CD4-positive, alpha-beta T cell (primary cell): ENCODE measurements at regions not wholly inside any gene's neighbourhood (a gene's known extent, or its start where the extent isn't known, plus 50 kb on each side); places are given as distances from the start of the nearest gene placed in this dataset.

Experiments
- ATAC-seq: fragments of 200-7000 bp; cut with Tn5 transposase; one replicate; pipeline ENCODE4 v1.10.0; 2022; ENCODE audit warnings: mild to moderate bottlenecking; ENCODE audit not compliant: poor library complexity
- CTCF ChIA-PET: fragments of 350-600 bp; sonication (Branson Sonifier 250); formaldehyde crosslinking; loops from one replicate; lab custom pipeline; 2021; ENCODE audit warnings: antibody characterized with exemption, inconsistent platforms; lab: Charles Lee
- POLR2A ChIA-PET: fragments of 350-600 bp; sonication (Branson Sonifier 250); formaldehyde crosslinking; loops from one replicate; lab custom pipeline; 2021; ENCODE audit warnings: antibody characterized with exemption, inconsistent platforms; lab: Charles Lee
- DNase-seq, 14 experiments: peaks; one replicate each; pipeline ENCODE4 v3.0.0-alpha.2; 2013 to 2020; ENCODE audit warnings: mixed read lengths in 2 of 14
- H3K27ac ChIP-seq, 2 donors: one replicate each; pipeline versions ENCODE4 v1.5.1 to v1.7.0; 2013; ENCODE audit warnings: low read length in 2 of 2, low read depth in 1 of 2, mild to moderate bottlenecking in 1 of 2
- H3K27me3 ChIP-seq, 2 experiments: 1 replicate in 1 of 2; 2 replicates in 1 of 2; pipeline versions ENCODE4 v1.6.1 to v1.7.0; 2013; ENCODE audit warnings: low read length in 2 of 2, control low read depth in 1 of 2, mild to moderate bottlenecking in 1 of 2, moderate library complexity in 1 of 2; ENCODE audit not compliant: insufficient read depth in 2 of 2, control insufficient read depth in 1 of 2
- H3K36me3 ChIP-seq: one replicate; pipeline ENCODE4 v1.6.1; 2013; ENCODE audit warnings: low read length, control low read depth; ENCODE audit not compliant: insufficient read depth
- H3K4me1 ChIP-seq: one replicate; pipeline ENCODE4 v1.6.1; 2013; ENCODE audit warnings: low read length, control low read depth; ENCODE audit not compliant: insufficient read depth
- H3K4me3 ChIP-seq: one replicate; pipeline ENCODE4 v1.5.1; 2013; ENCODE audit warnings: mild to moderate bottlenecking, low read length, moderate library complexity
- H3K9me3 ChIP-seq, 2 experiments: 1 replicate in 1 of 2; 2 replicates in 1 of 2; pipeline versions ENCODE4 v1.6.1 to v1.7.0; 2013; ENCODE audit warnings: low read length in 2 of 2, mild to moderate bottlenecking in 2 of 2, control low read depth in 1 of 2, moderate library complexity in 1 of 2; ENCODE audit not compliant: control insufficient read depth in 1 of 2, insufficient read depth in 1 of 2
- H3K27ac Mint-ChIP-seq: one replicate; pipeline ENCODE4 v1.8.0; 2020; ENCODE audit warnings: mixed read lengths
- H3K27me3 Mint-ChIP-seq: one replicate; pipeline ENCODE4 v1.8.0; 2021; ENCODE audit warnings: mixed read lengths
- H3K36me3 Mint-ChIP-seq: one replicate; pipeline ENCODE4 v1.8.0; 2021; ENCODE audit warnings: low read depth, mixed read lengths
- H3K4me1 Mint-ChIP-seq: one replicate; pipeline ENCODE4 v1.8.0; 2021; ENCODE audit warnings: low read depth, mixed read lengths
- H3K4me3 Mint-ChIP-seq: one replicate; pipeline ENCODE4 v1.8.0; 2020; ENCODE audit warnings: mild to moderate bottlenecking, mixed read lengths
- H3K9me3 Mint-ChIP-seq: one replicate; pipeline ENCODE4 v1.8.0; 2020; ENCODE audit warnings: mixed read lengths
- intact Hi-C, 2 experiments: fragments of 100-400 bp; cut with DNase I in 1 of 2; cut with micrococcal nuclease in 1 of 2; formaldehyde crosslinking; loops; one replicate each; pipeline versions ENCODE4 v1.15.1 to v1.9.0; 2023 to 2025; cut with DNase I, micrococcal nuclease
- TF ChIP-seq, protein P1 (sequence below): fragments of 200-600 bp; IDR thresholded peaks from one replicate; pipeline ENCODE4 v1.8.0; 2022; ENCODE audit warnings: antibody characterized with exemption, mild to moderate bottlenecking

DNA sequence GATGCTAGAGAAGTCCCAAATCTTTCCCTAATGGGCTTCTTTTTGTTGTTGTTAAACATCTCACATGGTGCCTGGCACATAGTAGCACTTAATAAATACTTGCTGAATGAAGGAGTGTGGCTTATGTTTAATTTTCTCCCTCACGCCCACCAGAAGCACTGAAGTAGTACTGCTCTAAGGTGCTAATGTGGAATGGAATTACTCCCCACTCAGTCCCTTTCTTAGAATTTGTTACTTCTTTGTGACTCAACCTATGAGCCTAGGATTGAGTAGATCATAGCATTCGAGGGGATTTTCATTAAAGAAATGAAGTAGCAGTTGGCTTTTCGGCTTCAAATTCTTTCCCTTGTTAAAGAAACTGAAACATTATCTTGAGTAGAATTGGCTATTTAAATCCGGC is 192.8 kb downstream of the CLIC5 start:
- H3K4me3 ChIP-seq: no peak overlapping the region
- H3K27ac ChIP-seq: no peak overlapping the region
- ChIA-PET POLR2A (no interaction called here), CTCF (no interaction called here)
- H3K4me1 ChIP-seq: peaks cover 2% of the 10 kb centered on the region
- ATAC-seq: no peak
- no peak overlapping the region for H3K4me3 Mint-ChIP-seq
- H3K27ac Mint-ChIP-seq: no peak overlapping the region
- no peaks in the 10 kb centered on the region for H3K27me3 ChIP-seq
- intact Hi-C loops: no loop called here
- no peaks in the 10 kb centered on the region for H3K27me3 Mint-ChIP-seq
- H3K36me3 Mint-ChIP-seq: no peaks in the 10 kb centered on the region
- TF ChIP-seq, protein P1, sequence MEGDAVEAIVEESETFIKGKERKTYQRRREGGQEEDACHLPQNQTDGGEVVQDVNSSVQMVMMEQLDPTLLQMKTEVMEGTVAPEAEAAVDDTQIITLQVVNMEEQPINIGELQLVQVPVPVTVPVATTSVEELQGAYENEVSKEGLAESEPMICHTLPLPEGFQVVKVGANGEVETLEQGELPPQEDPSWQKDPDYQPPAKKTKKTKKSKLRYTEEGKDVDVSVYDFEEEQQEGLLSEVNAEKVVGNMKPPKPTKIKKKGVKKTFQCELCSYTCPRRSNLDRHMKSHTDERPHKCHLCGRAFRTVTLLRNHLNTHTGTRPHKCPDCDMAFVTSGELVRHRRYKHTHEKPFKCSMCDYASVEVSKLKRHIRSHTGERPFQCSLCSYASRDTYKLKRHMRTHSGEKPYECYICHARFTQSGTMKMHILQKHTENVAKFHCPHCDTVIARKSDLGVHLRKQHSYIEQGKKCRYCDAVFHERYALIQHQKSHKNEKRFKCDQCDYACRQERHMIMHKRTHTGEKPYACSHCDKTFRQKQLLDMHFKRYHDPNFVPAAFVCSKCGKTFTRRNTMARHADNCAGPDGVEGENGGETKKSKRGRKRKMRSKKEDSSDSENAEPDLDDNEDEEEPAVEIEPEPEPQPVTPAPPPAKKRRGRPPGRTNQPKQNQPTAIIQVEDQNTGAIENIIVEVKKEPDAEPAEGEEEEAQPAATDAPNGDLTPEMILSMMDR: no peak
- H3K9me3 Mint-ChIP-seq: peaks cover 2% of the 10 kb centered on the region
- H3K9me3 ChIP-seq: no peaks in the 10 kb centered on the region
- no peaks in the 10 kb centered on the region for H3K36me3 ChIP-seq
- H3K4me1 Mint-ChIP-seq: peaks cover 6% of the 10 kb centered on the region
- no peak for DNase-seq

DNA sequence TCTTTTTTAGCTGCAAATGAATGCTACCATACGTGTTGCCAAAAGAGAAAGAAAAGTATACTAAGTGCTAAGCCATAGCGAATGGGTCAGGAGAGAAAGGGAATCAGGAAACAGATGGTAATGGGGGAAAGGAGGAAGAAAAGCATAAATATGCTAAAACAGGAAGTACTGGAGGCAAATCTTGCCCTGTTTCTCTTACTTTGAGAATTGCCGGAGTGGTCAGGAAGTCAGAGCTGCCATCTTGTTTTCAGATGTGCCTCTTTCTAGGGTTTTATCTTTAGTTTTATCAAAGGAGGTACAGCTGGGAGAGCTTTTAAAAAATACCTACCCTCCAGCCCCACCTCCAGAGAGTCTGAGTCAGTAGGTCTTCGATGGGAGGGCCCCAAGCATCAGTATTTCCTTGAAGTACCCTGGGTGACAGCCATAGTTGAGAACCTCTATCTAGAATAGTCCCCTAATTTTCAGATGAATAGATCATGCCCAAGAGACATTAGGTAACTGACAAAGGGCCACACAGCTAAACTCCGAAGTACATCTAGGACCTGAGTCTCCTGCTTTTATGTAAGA is 193.3 kb downstream of the CLIC5 start:
- Histone ChIP-seq H3K36me3 (no peaks in the 10 kb centered on the region), H3K4me3 (no peak overlapping the region), H3K27ac (no peak overlapping the region), H3K9me3 (no peaks in the 10 kb centered on the region), H3K27me3 (no peaks in the 10 kb centered on the region), H3K4me1 (peaks cover 2% of the 10 kb centered on the region)
- no peak overlapping the region for H3K27ac Mint-ChIP-seq
- TF ChIP-seq, protein P1: no peak
- CTCF ChIA-PET: no interaction called here
- ATAC-seq (no peak), DNase-seq (no peak)
- peaks cover 6% of the 10 kb centered on the region for H3K4me1 Mint-ChIP-seq
- H3K9me3 Mint-ChIP-seq: peaks cover 2% of the 10 kb centered on the region
- H3K27me3 Mint-ChIP-seq: no peaks in the 10 kb centered on the region
- POLR2A ChIA-PET: no interaction called here
- H3K36me3 Mint-ChIP-seq: no peaks in the 10 kb centered on the region
- intact Hi-C loops: no loop called here
- H3K4me3 Mint-ChIP-seq: no peak overlapping the region

DNA sequence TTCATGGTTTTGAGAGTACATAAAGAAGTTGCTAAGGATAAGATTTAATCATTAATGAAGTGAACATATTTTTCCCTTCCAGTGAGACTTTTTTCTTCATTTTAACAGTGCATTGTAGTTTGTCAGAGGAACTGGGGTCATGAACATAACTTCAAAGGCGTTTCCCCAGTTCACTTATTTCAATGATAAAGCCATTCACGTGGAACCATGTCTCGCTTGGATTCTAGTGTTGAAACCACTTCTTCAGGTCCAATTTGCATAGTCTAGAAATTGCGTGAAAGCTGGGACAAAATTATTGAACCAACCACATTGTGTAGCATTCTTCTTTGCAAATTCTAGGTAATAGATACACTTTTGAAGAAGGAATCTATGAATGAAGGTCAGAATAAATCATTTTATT is 197.0 kb downstream of the CLIC5 start:
- Histone ChIP-seq H3K36me3 (no peaks in the 10 kb centered on the region), H3K9me3 (no peaks in the 10 kb centered on the region), H3K4me3 (no peak overlapping the region), H3K4me1 (peaks cover 2% of the 10 kb centered on the region), H3K27ac (no peak overlapping the region), H3K27me3 (no peaks in the 10 kb centered on the region)
- no peak for DNase-seq
- no peaks in the 10 kb centered on the region for H3K27me3 Mint-ChIP-seq
- no peaks in the 10 kb centered on the region for H3K36me3 Mint-ChIP-seq
- H3K9me3 Mint-ChIP-seq: peaks cover 2% of the 10 kb centered on the region
- H3K27ac Mint-ChIP-seq: no peak overlapping the region
- intact Hi-C loops: no loop called here
- no peak overlapping the region for H3K4me3 Mint-ChIP-seq
- TF ChIP-seq, protein P1: no peak
- no peak for ATAC-seq
- ChIA-PET POLR2A (no interaction called here), CTCF (no interaction called here)
- peaks cover 6% of the 10 kb centered on the region for H3K4me1 Mint-ChIP-seq
